Liver (tissue), 7 donors: ENCODE measurements at regions not wholly inside any gene's neighbourhood (a gene's known extent, or its start where the extent isn't known, plus 50 kb on each side); places are given as distances from the start of the nearest gene placed in this dataset.

Experiments used
- DNase-seq: peaks from one replicate; pipeline ENCODE4 v3.0.0-alpha.2; 2017; ENCODE audit warnings: low spot score
- H3K27ac ChIP-seq, 2 donors: one replicate each; pipeline ENCODE4 v1.7.0; 2013; ENCODE audit warnings: inconsistent platforms in 2 of 2, low read length in 2 of 2, control low read depth in 1 of 2, low read depth in 1 of 2, mild to moderate bottlenecking in 1 of 2
- H3K27me3 ChIP-seq, 4 donors: one replicate each; pipeline versions ENCODE4 v1.6.1 to v1.7.0; 2013; ENCODE audit warnings: low read length in 3 of 4, inconsistent platforms in 1 of 4, mild to moderate bottlenecking in 1 of 4, moderate library complexity in 1 of 4; ENCODE audit not compliant: control insufficient read depth in 4 of 4, insufficient read depth in 4 of 4
- H3K36me3 ChIP-seq, 4 donors: one replicate each; pipeline versions ENCODE4 v1.6.1 to v1.7.0; 2013; ENCODE audit warnings: low read length in 3 of 4, mild to moderate bottlenecking in 3 of 4, low read depth in 1 of 4, moderate library complexity in 1 of 4; ENCODE audit not compliant: control insufficient read depth in 4 of 4, insufficient read depth in 3 of 4
- H3K4me1 ChIP-seq, 4 donors: one replicate each; pipeline versions ENCODE4 v1.6.1 to v1.7.0; 2013; ENCODE audit warnings: low read length in 3 of 4, mild to moderate bottlenecking in 3 of 4, moderate library complexity in 1 of 4; ENCODE audit not compliant: control insufficient read depth in 4 of 4, insufficient read depth in 4 of 4
- H3K4me3 ChIP-seq, 3 donors: one replicate each; pipeline versions ENCODE4 v1.6.1 to v1.7.0; 2013; ENCODE audit warnings: low read length in 3 of 3, control low read depth in 1 of 3, low read depth in 1 of 3, mild to moderate bottlenecking in 1 of 3
- H3K9ac ChIP-seq, 2 donors: one replicate each; pipeline ENCODE4 v1.7.0; 2013; ENCODE audit warnings: low read length in 2 of 2, mild to moderate bottlenecking in 2 of 2, moderate library complexity in 2 of 2, control low read depth in 1 of 2, low read depth in 1 of 2
- H3K9me3 ChIP-seq, 4 donors: one replicate each; pipeline versions ENCODE4 v1.6.1 to v1.7.0; 2013; ENCODE audit warnings: low read length in 3 of 4; ENCODE audit not compliant: control insufficient read depth in 4 of 4
- FOXA1 ChIP-seq: IDR thresholded peaks from 2 replicates; pipeline ENCODE4 v1.6.1; 2016; ENCODE audit warnings: antibody characterized with exemption
- FOXA2 ChIP-seq: IDR thresholded peaks from 2 replicates; pipeline ENCODE4 v1.6.1; 2016; ENCODE audit warnings: antibody characterized with exemption
- GABPA ChIP-seq, 2 donors: IDR thresholded peaks in 1 of 2; conservative IDR thresholded peaks in 1 of 2; 2 replicates each; pipeline ENCODE4 v1.6.1; 2016; ENCODE audit warnings: antibody characterized with exemption in 2 of 2, mild to moderate bottlenecking in 1 of 2, moderate library complexity in 1 of 2
- HNF4A ChIP-seq, 2 donors: conservative IDR thresholded peaks; 2 replicates each; pipeline ENCODE4 v1.6.1; 2016; ENCODE audit warnings: antibody characterized with exemption in 2 of 2, mild to moderate bottlenecking in 2 of 2
- JUND ChIP-seq, 2 donors: IDR thresholded peaks; 2 replicates each; pipeline ENCODE4 v1.6.1; 2016; ENCODE audit warnings: antibody characterized with exemption in 2 of 2
- NR2F2 ChIP-seq: IDR thresholded peaks from 2 replicates; pipeline ENCODE4 v1.6.1; 2016; ENCODE audit warnings: antibody characterized with exemption
- RAD21 ChIP-seq, 2 donors: IDR thresholded peaks; 2 replicates each; pipeline ENCODE4 v1.6.1; 2016; ENCODE audit warnings: antibody characterized with exemption in 2 of 2, mild to moderate bottlenecking in 2 of 2
- RXRA ChIP-seq, 2 donors: IDR thresholded peaks; 2 replicates each; pipeline ENCODE4 v1.6.1; 2017 to 2018; ENCODE audit warnings: antibody characterized with exemption in 2 of 2, mild to moderate bottlenecking in 1 of 2
- SP1 ChIP-seq: IDR thresholded peaks from 2 replicates; pipeline ENCODE4 v1.6.1; 2018; ENCODE audit warnings: antibody characterized with exemption, mild to moderate bottlenecking
- TAF1 ChIP-seq: conservative IDR thresholded peaks from 2 replicates; pipeline ENCODE4 v1.6.1; 2016; ENCODE audit warnings: antibody characterized with exemption, mild to moderate bottlenecking
- YY1 ChIP-seq: IDR thresholded peaks from 2 replicates; pipeline ENCODE4 v1.6.1; 2016; ENCODE audit warnings: antibody characterized with exemption, mild to moderate bottlenecking
- WGBS: extraction: QIAGEN DNeasy Blood & Tissue Kit; methylation state at CpG from one replicate; pipeline ENCODE4 v1.1.7; 2013; 5-methylcytosine and 5-hydroxymethylcytosine counted together
- TF ChIP-seq, protein P1 (sequence below): IDR thresholded peaks from 2 replicates; pipeline ENCODE4 v1.6.1; 2016; ENCODE audit warnings: antibody characterized with exemption
- TF ChIP-seq, protein P2 (sequence below): IDR thresholded peaks from 2 replicates; pipeline ENCODE4 v1.6.1; 2016; ENCODE audit warnings: antibody characterized with exemption
- TF ChIP-seq, protein P3 (sequence below): IDR thresholded peaks from 2 replicates; pipeline ENCODE4 v1.6.1; 2016; ENCODE audit warnings: antibody characterized with exemption, mild to moderate bottlenecking
- donor health status: healthy.
- donor health status: healthy.
- donor health status: healthy.
- donor health status: healthy.

DNA sequence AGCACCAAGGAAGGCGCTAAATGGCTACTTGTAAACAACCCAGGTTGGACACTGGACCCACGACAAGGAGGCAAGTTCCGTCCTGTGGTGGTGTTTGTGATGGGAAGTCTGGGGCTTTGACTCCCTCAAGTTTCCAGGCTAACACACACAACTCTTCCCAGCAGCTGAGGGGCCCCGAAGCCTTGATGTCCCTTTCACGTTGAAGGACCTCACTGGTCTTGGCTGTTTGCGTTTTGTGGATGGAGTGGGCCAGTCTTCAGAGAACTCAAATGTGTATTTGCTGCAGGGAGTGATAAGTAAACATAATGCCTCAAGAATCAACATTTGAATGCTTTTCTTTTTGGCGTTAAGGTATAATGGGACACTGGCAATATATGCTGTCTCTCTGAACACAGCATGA lies 199.2 kb downstream of the TM9SF2 start:
- Histone ChIP-seq H3K4me3 (no peak overlapping the region), H3K36me3 (peaks cover 0 to 2% (median 0%) of the 10 kb centered on the region in 4 donors), H3K27ac (no peak overlapping the region), H3K27me3 (no peaks in the 10 kb centered on the region), H3K4me1 (peaks cover 0 to 5% (median 2%) of the 10 kb centered on the region in 4 donors), H3K9ac (no peak overlapping the region), H3K9me3 (no peaks in the 10 kb centered on the region)
- 91% methylated on average over 7 of the region's 7 CpGs for WGBS
- TF ChIP-seq, protein P1, sequence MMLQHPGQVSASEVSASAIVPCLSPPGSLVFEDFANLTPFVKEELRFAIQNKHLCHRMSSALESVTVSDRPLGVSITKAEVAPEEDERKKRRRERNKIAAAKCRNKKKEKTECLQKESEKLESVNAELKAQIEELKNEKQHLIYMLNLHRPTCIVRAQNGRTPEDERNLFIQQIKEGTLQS: no peak
- TF ChIP-seq, protein P2, sequence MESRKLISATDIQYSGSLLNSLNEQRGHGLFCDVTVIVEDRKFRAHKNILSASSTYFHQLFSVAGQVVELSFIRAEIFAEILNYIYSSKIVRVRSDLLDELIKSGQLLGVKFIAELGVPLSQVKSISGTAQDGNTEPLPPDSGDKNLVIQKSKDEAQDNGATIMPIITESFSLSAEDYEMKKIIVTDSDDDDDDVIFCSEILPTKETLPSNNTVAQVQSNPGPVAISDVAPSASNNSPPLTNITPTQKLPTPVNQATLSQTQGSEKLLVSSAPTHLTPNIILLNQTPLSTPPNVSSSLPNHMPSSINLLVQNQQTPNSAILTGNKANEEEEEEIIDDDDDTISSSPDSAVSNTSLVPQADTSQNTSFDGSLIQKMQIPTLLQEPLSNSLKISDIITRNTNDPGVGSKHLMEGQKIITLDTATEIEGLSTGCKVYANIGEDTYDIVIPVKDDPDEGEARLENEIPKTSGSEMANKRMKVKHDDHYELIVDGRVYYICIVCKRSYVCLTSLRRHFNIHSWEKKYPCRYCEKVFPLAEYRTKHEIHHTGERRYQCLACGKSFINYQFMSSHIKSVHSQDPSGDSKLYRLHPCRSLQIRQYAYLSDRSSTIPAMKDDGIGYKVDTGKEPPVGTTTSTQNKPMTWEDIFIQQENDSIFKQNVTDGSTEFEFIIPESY: no peak
- no peak for TF ChIP-seq HNF4A (conservative IDR thresholded peaks at IDR 0.05)
- TF ChIP-seq GABPA (IDR thresholded peaks at IDR 0.05 in 1 of 2, conservative IDR thresholded peaks at IDR 0.05 in 1 of 2): no peak
- no peak for DNase-seq

DNA sequence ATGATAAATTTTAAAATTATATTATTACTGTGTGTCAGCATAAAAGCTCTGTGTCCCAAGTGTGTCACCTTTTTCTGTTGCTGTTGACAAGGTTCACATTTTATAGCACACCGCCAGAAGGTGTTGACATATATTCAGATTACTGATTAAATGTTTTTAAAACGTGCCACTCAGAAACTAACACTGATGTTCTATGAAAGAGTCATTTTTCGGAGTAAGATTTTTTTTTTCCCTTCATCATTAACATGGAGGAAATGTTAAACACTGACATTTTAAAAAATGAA lies 197.5 kb downstream of the TM9SF2 start:
- 78% methylated on average over 3 of the region's 3 CpGs for WGBS
- TF ChIP-seq RAD21 (IDR thresholded peaks at IDR 0.05): no peak
- TF ChIP-seq HNF4A (conservative IDR thresholded peaks at IDR 0.05): no peak
- TF ChIP-seq RXRA (IDR thresholded peaks at IDR 0.05): no peak
- TF ChIP-seq, protein P1: no peak
- H3K4me3 ChIP-seq: no peak overlapping the region

DNA sequence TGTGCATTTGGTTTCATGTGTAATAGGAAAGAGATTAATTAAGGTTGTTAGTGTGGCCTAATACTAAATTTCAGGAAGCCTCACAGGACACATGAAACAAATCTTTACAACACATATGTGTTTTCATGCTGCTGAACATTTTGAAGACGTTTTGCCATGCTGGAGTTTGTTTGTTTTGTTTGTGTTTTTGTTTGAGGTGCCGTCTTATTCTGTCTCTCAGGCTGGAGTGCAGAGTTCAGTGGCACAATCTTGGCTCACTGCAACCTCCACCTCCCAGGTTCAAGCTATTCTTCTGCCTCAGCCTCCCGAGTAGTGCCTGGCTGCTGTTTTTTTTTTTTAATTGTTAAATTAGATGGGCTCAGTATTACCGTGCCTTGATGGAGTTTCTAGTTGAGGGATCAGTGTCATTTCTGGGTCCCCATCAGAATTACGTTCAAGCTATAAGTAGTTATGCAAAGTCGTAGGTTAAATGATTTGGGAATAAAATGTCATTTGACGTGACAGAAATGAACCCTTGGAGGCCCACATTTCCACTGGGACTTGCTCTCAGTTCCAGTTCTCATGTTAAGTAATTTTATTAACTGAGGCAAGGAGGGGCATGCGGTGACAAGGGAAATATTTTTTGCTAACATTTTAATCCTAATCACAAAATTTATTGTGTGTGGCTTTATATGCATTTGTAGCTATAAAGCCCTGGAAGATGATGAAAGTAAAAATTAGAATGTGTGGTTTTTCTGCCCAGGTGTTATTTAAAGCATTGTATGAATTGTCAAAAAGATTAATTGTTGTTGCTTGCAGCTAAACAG lies 196.9 kb downstream of the TM9SF2 start:
- 70% methylated on average over 8 of the region's 8 CpGs for WGBS
- H3K4me1 ChIP-seq: peaks cover 0 to 5% (median 2%) of the 10 kb centered on the region in 4 donors
- DNase-seq: no peak
- no peak overlapping the region for H3K4me3 ChIP-seq
- no peaks in the 10 kb centered on the region for H3K27me3 ChIP-seq
- no peak overlapping the region for H3K27ac ChIP-seq
- no peak overlapping the region for H3K9ac ChIP-seq
- H3K36me3 ChIP-seq: no peaks in the 10 kb centered on the region
- TF ChIP-seq, protein P3, sequence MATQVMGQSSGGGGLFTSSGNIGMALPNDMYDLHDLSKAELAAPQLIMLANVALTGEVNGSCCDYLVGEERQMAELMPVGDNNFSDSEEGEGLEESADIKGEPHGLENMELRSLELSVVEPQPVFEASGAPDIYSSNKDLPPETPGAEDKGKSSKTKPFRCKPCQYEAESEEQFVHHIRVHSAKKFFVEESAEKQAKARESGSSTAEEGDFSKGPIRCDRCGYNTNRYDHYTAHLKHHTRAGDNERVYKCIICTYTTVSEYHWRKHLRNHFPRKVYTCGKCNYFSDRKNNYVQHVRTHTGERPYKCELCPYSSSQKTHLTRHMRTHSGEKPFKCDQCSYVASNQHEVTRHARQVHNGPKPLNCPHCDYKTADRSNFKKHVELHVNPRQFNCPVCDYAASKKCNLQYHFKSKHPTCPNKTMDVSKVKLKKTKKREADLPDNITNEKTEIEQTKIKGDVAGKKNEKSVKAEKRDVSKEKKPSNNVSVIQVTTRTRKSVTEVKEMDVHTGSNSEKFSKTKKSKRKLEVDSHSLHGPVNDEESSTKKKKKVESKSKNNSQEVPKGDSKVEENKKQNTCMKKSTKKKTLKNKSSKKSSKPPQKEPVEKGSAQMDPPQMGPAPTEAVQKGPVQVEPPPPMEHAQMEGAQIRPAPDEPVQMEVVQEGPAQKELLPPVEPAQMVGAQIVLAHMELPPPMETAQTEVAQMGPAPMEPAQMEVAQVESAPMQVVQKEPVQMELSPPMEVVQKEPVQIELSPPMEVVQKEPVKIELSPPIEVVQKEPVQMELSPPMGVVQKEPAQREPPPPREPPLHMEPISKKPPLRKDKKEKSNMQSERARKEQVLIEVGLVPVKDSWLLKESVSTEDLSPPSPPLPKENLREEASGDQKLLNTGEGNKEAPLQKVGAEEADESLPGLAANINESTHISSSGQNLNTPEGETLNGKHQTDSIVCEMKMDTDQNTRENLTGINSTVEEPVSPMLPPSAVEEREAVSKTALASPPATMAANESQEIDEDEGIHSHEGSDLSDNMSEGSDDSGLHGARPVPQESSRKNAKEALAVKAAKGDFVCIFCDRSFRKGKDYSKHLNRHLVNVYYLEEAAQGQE: no peak
- TF ChIP-seq JUND (IDR thresholded peaks at IDR 0.05) (no peak), NR2F2 (no peak), FOXA2 (no peak), SP1 (no peak), HNF4A (conservative IDR thresholded peaks at IDR 0.05) (no peak), YY1 (no peak), GABPA (IDR thresholded peaks at IDR 0.05 in 1 of 2, conservative IDR thresholded peaks at IDR 0.05 in 1 of 2) (no peak), TAF1 (no peak), FOXA1 (no peak), RAD21 (IDR thresholded peaks at IDR 0.05) (no peak), RXRA (IDR thresholded peaks at IDR 0.05) (no peak)
- TF ChIP-seq, protein P2: no peak
- no peaks in the 10 kb centered on the region for H3K9me3 ChIP-seq

More for the DNA sequence above, 197.5 kb downstream of the TM9SF2 start:
- Histone ChIP-seq H3K9me3 (no peaks in the 10 kb centered on the region), H3K36me3 (no peaks in the 10 kb centered on the region), H3K27me3 (no peaks in the 10 kb centered on the region), H3K4me1 (peaks cover 0 to 5% (median 2%) of the 10 kb centered on the region in 4 donors), H3K27ac (no peak overlapping the region), H3K9ac (no peak overlapping the region)
- DNase-seq: no peak
